CD4-positive, alpha-beta T cell treated with Interleukin-2 at 100 ng/mL for 4 hours (primary cell): ENCODE measurements at regions not wholly inside any gene's neighbourhood (a gene's known extent, or its start where the extent isn't known, plus 50 kb on each side); places are given as distances from the start of the nearest gene placed in this dataset.

ENCODE experiments used
- DNase-seq: peaks from one replicate; pipeline ENCODE4 v3.0.0-alpha.2; 2020; ENCODE audit warnings: low spot score

- no peak for DNase-seq
These were observed 1159.1 kb downstream of the PCDH9 start for GRCh38 chr13:66071029-66071428.

GRCh38 chr13:66069570-66069969 is 1160.6 kb downstream of the PCDH9 start:
- no peak for DNase-seq

- no peak for DNase-seq
These were observed 1161.5 kb downstream of the PCDH9 start for GRCh38 chr13:66068683-66069082.

- DNase-seq, result no peak
These were observed 1181.2 kb downstream of the PCDH9 start for GRCh38 chr13:66048888-66049287.

- DNase-seq, result no peak
These were observed 1189.6 kb downstream of the PCDH9 start for GRCh38 chr13:66040506-66040905.

- no peak for DNase-seq
These were observed 1193.0 kb downstream of the PCDH9 start for GRCh38 chr13:66037096-66037495.

- no peak for DNase-seq
These were observed 1193.5 kb downstream of the PCDH9 start for GRCh38 chr13:66036636-66037035.

GRCh38 chr13:66036024-66036614 is 1194.0 kb downstream of the PCDH9 start:
- DNase-seq, result no peak

GRCh38 chr13:66033924-66034323 is 1196.2 kb downstream of the PCDH9 start:
- no peak for DNase-seq

- DNase-seq, result no peak
These were observed 1208.3 kb downstream of the PCDH9 start for GRCh38 chr13:66021846-66022245.

GRCh38 chr13:66014771-66015170 is 1215.4 kb downstream of the PCDH9 start:
- no peak for DNase-seq

- no peak for DNase-seq
These were observed 1220.9 kb downstream of the PCDH9 start for GRCh38 chr13:66009241-66009640.

GRCh38 chr13:66003558-66003957 is 1226.6 kb downstream of the PCDH9 start:
- DNase-seq, result no peak

- no peak for DNase-seq
These were observed 1229.0 kb downstream of the PCDH9 start for GRCh38 chr13:66001140-66001539.

- DNase-seq, result no peak
These were observed 1230.7 kb downstream of the PCDH9 start for GRCh38 chr13:65999411-65999810.

- DNase-seq, result no peak
These were observed 1239.5 kb downstream of the PCDH9 start for GRCh38 chr13:65990684-65991083.

GRCh38 chr13:65985612-65986011 is 1244.5 kb downstream of the PCDH9 start:
- no peak for DNase-seq

GRCh38 chr13:65977525-65977924 is 1252.6 kb downstream of the PCDH9 start:
- no peak for DNase-seq

- no peak for DNase-seq
These were observed 1258.6 kb downstream of the PCDH9 start for GRCh38 chr13:65971541-65971940.

- no peak for DNase-seq
These were observed 1263.1 kb downstream of the PCDH9 start for GRCh38 chr13:65966991-65967451.

- no peak for DNase-seq
These were observed 1264.6 kb downstream of the PCDH9 start for GRCh38 chr13:65965501-65965900.

- DNase-seq, result no peak
These were observed 1265.5 kb downstream of the PCDH9 start for GRCh38 chr13:65964672-65965071.

- no peak for DNase-seq
These were observed 1270.8 kb downstream of the PCDH9 start for GRCh38 chr13:65959305-65959704.

GRCh38 chr13:65946387-65946786 is 1283.7 kb downstream of the PCDH9 start:
- DNase-seq, result no peak

- DNase-seq, result no peak
These were observed 1286.4 kb downstream of the PCDH9 start for GRCh38 chr13:65943708-65944107.
